ENCODE measurements at regions not wholly inside any gene's neighbourhood (a gene's known extent, or its start where the extent isn't known, plus 50 kb on each side); places are given as distances from the start of the nearest gene placed in this dataset.

DNA sequence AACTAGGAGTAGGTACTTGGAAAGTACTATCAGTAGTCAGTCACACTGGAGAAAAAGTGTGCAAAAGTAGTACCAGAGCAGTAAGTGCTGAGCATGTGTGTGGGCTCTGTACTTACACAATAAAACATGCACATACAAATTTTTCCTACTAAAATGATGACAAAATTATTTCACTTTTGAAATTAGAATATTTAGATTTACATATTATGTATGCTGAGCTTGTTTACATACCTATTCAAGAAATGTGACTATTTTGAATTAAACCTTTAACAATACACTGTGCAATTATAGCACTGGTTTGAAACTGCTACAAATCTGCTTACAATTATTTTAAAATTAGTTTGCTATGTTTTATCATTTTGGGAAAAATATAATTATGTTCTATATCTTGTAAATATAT is 2781.6 kb upstream of the PCDH20 start:
- no peak for DNase-seq (ENCODE audit: low read depth, low spot score)
- Histone ChIP-seq H3K9me3 (ENCODE audit: low read depth, low read length) (no peaks in the 10 kb centered on the region), H3K9ac (ENCODE audit: insufficient read length) (no peak overlapping the region), H3K36me3 (ENCODE audit: insufficient read depth, low read length) (no peaks in the 10 kb centered on the region), H3K27ac (no peak overlapping the region), H3K4me3 (no peak overlapping the region)
- TF ChIP-seq FOXP2 (optimal IDR thresholded peaks at IDR 0.05; ENCODE audit: control extremely low read depth, extremely low read length, insufficient read depth), result no peak
- TF ChIP-seq POLR2AphosphoS5 (IDR thresholded peaks at IDR 0.05; ENCODE audit: borderline replicate concordance, low read depth, low read length), result no peak
- no peak for TF ChIP-seq EZH2 (IDR thresholded peaks at IDR 0.05)

DNA sequence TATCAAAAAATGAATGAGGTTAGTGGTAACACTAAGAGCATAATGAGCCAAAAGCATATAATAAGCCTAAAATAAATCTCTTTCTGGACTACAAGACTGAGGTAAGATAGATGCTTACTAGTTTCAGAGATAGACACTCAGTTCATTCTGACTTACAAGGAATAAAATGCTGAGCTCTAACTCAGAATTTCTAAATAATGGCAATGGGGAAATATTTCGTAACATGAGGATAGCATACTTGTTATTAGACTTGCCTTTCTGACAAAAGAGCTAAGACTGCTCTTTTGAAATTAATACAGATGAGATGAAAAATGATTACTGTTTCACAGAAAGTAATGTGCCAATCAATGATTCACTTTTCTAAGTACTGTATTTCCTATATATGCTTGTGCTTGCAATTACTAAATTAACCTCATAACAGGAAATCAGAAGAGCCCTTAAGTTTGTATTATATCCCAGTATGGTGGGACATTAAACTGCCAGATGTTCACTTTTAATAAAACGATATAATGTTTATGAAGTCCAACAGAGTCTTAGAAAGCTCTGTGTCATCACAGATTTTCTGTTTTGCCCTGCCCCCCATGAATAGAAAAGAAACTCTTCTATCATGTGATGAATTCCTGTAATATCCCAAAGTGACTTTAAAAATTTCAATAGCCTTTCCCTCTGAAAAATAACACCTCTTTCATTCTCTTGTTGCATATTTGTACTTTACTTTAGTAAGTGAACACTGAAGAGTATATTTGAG is 2771.0 kb upstream of the PCDH20 start:
- H3K9me3 ChIP-seq (ENCODE audit: low read depth, low read length), result no peaks in the 10 kb centered on the region
- TF ChIP-seq POLR2AphosphoS5 (IDR thresholded peaks at IDR 0.05; ENCODE audit: borderline replicate concordance, low read depth, low read length) (no peak), FOXP2 (optimal IDR thresholded peaks at IDR 0.05; ENCODE audit: control extremely low read depth, extremely low read length, insufficient read depth) (no peak)
- no peak for DNase-seq (ENCODE audit: low read depth, low spot score)
- no peak overlapping the region for H3K9ac ChIP-seq (ENCODE audit: insufficient read length)
- no peak overlapping the region for H3K27ac ChIP-seq
- no peaks in the 10 kb centered on the region for H3K36me3 ChIP-seq (ENCODE audit: insufficient read depth, low read length)
- 0 out of 2 replicates have a peak overlapping the region, but pooled peaks have one; percentile 3 for H3K4me3 ChIP-seq

DNA sequence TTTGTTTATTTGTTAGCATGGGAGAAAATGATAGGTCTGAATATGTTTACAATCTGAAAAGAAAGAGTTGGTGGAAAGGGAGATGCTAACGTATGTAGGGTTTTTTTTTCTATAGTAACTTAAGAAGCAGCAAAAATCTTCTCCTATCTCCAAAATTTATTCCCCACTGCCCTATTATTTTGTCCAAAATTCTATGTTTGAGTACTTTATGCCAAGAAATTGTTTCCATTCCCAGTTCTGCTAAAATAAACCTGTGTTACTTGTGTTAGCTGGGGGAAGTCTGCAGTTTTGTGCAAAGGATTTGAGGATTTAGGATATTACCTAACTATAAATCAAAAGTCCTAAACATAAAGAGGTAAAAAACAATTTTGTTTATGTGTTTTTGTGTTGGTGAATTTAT is 2770.4 kb upstream of the PCDH20 start:
- H3K9ac ChIP-seq (ENCODE audit: insufficient read length), result no peak overlapping the region
- TF ChIP-seq POLR2AphosphoS5 (IDR thresholded peaks at IDR 0.05; ENCODE audit: borderline replicate concordance, low read depth, low read length), result no peak
- TF ChIP-seq FOXP2 (optimal IDR thresholded peaks at IDR 0.05; ENCODE audit: control extremely low read depth, extremely low read length, insufficient read depth), result no peak
- TF ChIP-seq EZH2 (IDR thresholded peaks at IDR 0.05), result no peak
- H3K27ac ChIP-seq, result no peak overlapping the region
- no peaks in the 10 kb centered on the region for H3K9me3 ChIP-seq (ENCODE audit: low read depth, low read length)
- no peaks in the 10 kb centered on the region for H3K36me3 ChIP-seq (ENCODE audit: insufficient read depth, low read length)
- H3K4me3 ChIP-seq, result no peak overlapping the region
- no peak for DNase-seq (ENCODE audit: low read depth, low spot score)

DNA sequence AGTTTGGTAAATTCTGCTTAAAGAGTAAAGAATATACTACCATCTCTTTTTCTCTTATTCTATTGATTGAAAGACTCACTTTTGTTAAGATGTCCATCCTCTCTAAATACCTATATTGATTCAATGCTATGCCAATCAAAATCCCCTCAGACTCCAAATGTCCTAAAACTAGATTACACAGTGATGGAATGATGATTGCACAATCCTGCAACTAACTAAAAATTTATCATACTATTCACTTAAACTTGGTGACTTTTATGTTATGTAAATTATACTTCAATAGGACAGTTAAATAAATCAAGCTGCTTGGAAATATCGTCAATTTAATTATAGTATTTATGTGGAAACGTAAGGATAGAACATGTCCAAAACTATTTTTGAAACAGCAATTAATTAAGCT is 2765.1 kb upstream of the PCDH20 start:
- no peaks in the 10 kb centered on the region for H3K9me3 ChIP-seq (ENCODE audit: low read depth, low read length)
- TF ChIP-seq EZH2 (IDR thresholded peaks at IDR 0.05), result no peak
- no peak for TF ChIP-seq POLR2AphosphoS5 (IDR thresholded peaks at IDR 0.05; ENCODE audit: borderline replicate concordance, low read depth, low read length)
- no peak for TF ChIP-seq FOXP2 (optimal IDR thresholded peaks at IDR 0.05; ENCODE audit: control extremely low read depth, extremely low read length, insufficient read depth)
- no peaks in the 10 kb centered on the region for H3K36me3 ChIP-seq (ENCODE audit: insufficient read depth, low read length)
- no peak overlapping the region for H3K9ac ChIP-seq (ENCODE audit: insufficient read length)
- no peak for DNase-seq (ENCODE audit: low read depth, low spot score)
- no peak overlapping the region for H3K27ac ChIP-seq
- no peak overlapping the region for H3K4me3 ChIP-seq

DNA sequence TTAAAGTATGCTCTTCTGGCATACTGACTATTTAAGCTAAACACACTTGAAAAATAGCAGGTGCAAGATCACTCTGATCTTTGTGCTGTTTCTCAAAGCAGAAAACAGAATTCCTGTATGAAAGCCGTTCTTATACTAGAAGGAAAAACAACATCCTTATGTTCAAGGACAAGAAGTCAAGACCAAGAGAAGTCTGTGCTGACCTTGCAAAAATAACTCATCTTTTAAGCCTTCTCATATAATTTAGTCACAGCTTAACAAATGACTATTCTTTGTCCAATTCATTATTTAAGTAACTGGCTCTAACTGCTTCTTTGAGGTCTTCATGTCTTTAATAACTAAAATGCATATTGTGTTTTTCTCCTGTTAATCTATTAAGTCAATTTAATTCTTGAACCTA is 2750.2 kb upstream of the PCDH20 start:
- H3K4me3 ChIP-seq, result no peak overlapping the region
- H3K27ac ChIP-seq, result no peak overlapping the region
- DNase-seq (ENCODE audit: low read depth, low spot score), result no peak
- H3K9me3 ChIP-seq (ENCODE audit: low read depth, low read length), result no peaks in the 10 kb centered on the region
- H3K36me3 ChIP-seq (ENCODE audit: insufficient read depth, low read length), result no peaks in the 10 kb centered on the region
- H3K9ac ChIP-seq (ENCODE audit: insufficient read length), result no peak overlapping the region
- no peak for TF ChIP-seq EZH2 (IDR thresholded peaks at IDR 0.05)
- TF ChIP-seq POLR2AphosphoS5 (IDR thresholded peaks at IDR 0.05; ENCODE audit: borderline replicate concordance, low read depth, low read length), result no peak
- no peak for TF ChIP-seq FOXP2 (optimal IDR thresholded peaks at IDR 0.05; ENCODE audit: control extremely low read depth, extremely low read length, insufficient read depth)

DNA sequence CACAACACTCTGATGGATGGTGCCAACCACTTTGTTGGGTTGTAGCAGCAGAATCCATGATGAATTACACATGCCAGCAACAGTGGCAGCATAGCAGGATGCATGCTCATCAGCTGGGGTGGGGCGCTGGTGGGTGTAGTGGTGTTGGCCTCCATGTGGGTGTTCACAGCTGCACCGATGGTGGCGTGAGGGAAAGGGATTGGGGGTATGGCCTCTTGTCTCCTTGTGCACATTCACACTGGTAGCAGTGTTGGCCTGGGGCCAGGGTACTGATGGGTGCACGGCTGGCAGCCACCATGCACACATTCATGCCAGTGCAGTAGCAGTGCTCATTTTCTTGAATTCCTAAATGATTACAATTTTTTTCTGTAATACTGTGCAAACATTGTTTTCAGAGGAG is 2748.8 kb upstream of the PCDH20 start:
- DNase-seq (ENCODE audit: low read depth, low spot score), result no peak
- H3K4me3 ChIP-seq, result no peak overlapping the region
- H3K9me3 ChIP-seq (ENCODE audit: low read depth, low read length), result no peaks in the 10 kb centered on the region
- H3K36me3 ChIP-seq (ENCODE audit: insufficient read depth, low read length), result no peaks in the 10 kb centered on the region
- TF ChIP-seq EZH2 (IDR thresholded peaks at IDR 0.05) (no peak), FOXP2 (optimal IDR thresholded peaks at IDR 0.05; ENCODE audit: control extremely low read depth, extremely low read length, insufficient read depth) (no peak), POLR2AphosphoS5 (IDR thresholded peaks at IDR 0.05; ENCODE audit: borderline replicate concordance, low read depth, low read length) (no peak)
- no peak overlapping the region for H3K27ac ChIP-seq
- no peak overlapping the region for H3K9ac ChIP-seq (ENCODE audit: insufficient read length)

DNA sequence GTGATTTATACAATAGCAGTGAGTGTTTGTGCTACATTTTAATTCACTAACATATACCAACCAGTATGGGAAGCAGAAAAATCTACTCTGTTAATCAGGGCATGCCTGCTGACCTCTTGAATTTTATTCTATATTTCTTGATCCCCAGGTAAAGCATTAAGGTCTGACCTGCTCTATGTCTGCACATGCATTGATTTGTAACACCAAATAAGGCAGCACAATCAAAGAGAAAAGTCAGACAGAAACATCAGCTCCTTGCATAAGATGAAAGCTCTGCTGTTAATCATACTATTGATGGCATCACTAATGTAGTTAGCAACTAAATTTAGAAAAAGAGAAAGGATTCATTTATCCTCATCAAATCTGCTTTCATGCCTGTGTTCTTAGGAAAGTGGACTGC is 2744.8 kb upstream of the PCDH20 start:
- H3K36me3 ChIP-seq (ENCODE audit: insufficient read depth, low read length), result no peaks in the 10 kb centered on the region
- H3K9me3 ChIP-seq (ENCODE audit: low read depth, low read length), result no peaks in the 10 kb centered on the region
- no peak for TF ChIP-seq EZH2 (IDR thresholded peaks at IDR 0.05)
- no peak for TF ChIP-seq POLR2AphosphoS5 (IDR thresholded peaks at IDR 0.05; ENCODE audit: borderline replicate concordance, low read depth, low read length)
- no peak for TF ChIP-seq FOXP2 (optimal IDR thresholded peaks at IDR 0.05; ENCODE audit: control extremely low read depth, extremely low read length, insufficient read depth)
- no peak overlapping the region for H3K9ac ChIP-seq (ENCODE audit: insufficient read length)
- DNase-seq (ENCODE audit: low read depth, low spot score), result no peak
- H3K27ac ChIP-seq, result no peak overlapping the region
- H3K4me3 ChIP-seq, result no peak overlapping the region

DNA sequence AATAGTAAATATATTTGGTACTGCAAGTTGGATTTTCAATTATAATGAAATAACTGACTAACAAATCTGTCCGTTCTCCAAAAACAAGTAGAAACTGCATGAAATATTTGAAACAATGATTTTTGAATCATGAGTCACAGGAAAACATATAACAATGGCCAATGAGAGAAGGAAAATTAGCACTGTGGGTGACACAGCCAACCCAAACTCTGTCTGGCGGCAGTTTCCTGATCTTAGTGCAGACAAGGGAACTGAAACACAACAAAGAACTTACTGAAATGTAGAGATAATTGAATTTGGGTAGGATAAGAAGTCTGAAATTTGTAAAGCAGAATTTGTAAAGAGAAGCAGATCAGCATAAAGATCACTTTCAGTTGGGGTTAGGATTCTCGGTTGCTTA is 2743.3 kb upstream of the PCDH20 start:
- no peak for TF ChIP-seq FOXP2 (optimal IDR thresholded peaks at IDR 0.05; ENCODE audit: control extremely low read depth, extremely low read length, insufficient read depth)
- TF ChIP-seq EZH2 (IDR thresholded peaks at IDR 0.05), result no peak
- TF ChIP-seq POLR2AphosphoS5 (IDR thresholded peaks at IDR 0.05; ENCODE audit: borderline replicate concordance, low read depth, low read length), result no peak
- no peaks in the 10 kb centered on the region for H3K36me3 ChIP-seq (ENCODE audit: insufficient read depth, low read length)
- H3K4me3 ChIP-seq, result no peak overlapping the region
- H3K9me3 ChIP-seq (ENCODE audit: low read depth, low read length), result no peaks in the 10 kb centered on the region
- no peak overlapping the region for H3K9ac ChIP-seq (ENCODE audit: insufficient read length)
- peak overlapping the region; percentile 23; the same call in 1 of the 2 replicates for H3K27ac ChIP-seq
- DNase-seq (ENCODE audit: low read depth, low spot score), result no peak

DNA sequence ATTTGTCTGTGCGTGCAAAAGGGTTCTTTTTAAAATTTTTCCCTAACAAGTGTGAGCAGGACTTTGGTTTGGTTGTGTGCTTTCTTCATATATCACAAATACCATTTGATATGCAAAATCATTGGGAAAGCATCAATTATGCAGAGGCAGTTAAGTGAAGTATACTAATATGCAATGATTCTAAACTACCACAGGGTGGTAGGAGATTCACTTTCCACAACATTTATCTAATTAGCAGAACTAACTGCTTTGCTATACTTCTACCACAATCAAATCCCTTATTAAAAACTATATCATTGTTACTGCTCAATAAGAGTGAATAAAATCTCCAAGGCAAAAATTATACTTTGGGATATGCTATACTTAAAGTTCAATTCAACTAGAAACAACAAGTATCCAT is 2738.9 kb upstream of the PCDH20 start:
- Histone ChIP-seq H3K9ac (ENCODE audit: insufficient read length) (no peak overlapping the region), H3K27ac (peak overlapping the region; percentile 28; the same call in 1 of the 2 replicates), H3K4me3 (no peak overlapping the region), H3K36me3 (ENCODE audit: insufficient read depth, low read length) (no peaks in the 10 kb centered on the region), H3K9me3 (ENCODE audit: low read depth, low read length) (peaks cover 4% of the 10 kb centered on the region; the same call in 1 of the 2 replicates)
- no peak for TF ChIP-seq FOXP2 (optimal IDR thresholded peaks at IDR 0.05; ENCODE audit: control extremely low read depth, extremely low read length, insufficient read depth)
- TF ChIP-seq POLR2AphosphoS5 (IDR thresholded peaks at IDR 0.05; ENCODE audit: borderline replicate concordance, low read depth, low read length), result no peak
- no peak for TF ChIP-seq EZH2 (IDR thresholded peaks at IDR 0.05)
- peak; percentile 50 for DNase-seq (ENCODE audit: low read depth, low spot score)
